ENCODE measurements at regions not wholly inside any gene's neighbourhood (a gene's known extent, or its start where the extent isn't known, plus 50 kb on each side); places are given as distances from the start of the nearest gene placed in this dataset.

DNA sequence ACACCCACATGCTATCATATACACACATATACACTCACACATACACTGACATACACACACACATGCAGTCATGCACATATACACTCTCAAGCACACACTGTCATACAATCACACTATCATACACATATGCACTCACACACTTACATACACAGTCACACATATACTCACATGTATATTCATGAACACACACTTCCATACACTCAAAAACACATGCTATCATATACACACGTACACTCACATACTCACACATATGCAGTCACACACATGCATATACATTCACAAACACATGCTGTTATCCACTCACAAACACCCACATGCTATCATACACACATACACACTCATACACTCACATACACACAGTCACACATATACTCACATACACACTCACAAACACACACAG is 71.0 kb upstream of the PLXNA4 start:
- TF ChIP-seq, protein P1, sequence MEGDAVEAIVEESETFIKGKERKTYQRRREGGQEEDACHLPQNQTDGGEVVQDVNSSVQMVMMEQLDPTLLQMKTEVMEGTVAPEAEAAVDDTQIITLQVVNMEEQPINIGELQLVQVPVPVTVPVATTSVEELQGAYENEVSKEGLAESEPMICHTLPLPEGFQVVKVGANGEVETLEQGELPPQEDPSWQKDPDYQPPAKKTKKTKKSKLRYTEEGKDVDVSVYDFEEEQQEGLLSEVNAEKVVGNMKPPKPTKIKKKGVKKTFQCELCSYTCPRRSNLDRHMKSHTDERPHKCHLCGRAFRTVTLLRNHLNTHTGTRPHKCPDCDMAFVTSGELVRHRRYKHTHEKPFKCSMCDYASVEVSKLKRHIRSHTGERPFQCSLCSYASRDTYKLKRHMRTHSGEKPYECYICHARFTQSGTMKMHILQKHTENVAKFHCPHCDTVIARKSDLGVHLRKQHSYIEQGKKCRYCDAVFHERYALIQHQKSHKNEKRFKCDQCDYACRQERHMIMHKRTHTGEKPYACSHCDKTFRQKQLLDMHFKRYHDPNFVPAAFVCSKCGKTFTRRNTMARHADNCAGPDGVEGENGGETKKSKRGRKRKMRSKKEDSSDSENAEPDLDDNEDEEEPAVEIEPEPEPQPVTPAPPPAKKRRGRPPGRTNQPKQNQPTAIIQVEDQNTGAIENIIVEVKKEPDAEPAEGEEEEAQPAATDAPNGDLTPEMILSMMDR (IDR thresholded peaks at IDR 0.05): no peak
- Histone ChIP-seq H3K9me3 (no peaks in the 10 kb centered on the region), H3K4me1 (ENCODE audit: low read depth) (no peaks in the 10 kb centered on the region), H3K4me3 (no peak overlapping the region), H3K36me3 (ENCODE audit: low read depth) (no peaks in the 10 kb centered on the region)
- DNase-seq: no peak
- no peak for ATAC-seq
- intact Hi-C loops (cut with DNase I, micrococcal nuclease): no loop called here

DNA sequence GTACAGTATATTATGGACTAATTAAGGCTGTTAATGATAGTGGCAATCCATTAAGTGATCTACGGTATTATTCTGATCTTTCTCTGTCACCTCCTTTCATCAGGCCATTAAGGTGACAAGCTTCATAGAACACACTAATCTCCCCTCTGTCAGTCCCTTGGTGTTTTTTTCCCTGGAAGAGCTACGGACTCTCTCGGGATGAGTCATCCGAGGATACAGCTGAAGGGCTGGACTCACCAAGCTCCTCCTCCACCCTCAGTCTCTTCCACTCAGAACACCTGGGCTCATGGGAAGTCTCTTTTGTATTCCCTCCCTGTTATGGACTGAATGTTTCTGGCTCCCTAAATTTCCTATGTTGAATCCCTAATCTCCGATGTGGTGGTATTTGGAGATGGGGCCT is 69.8 kb upstream of the PLXNA4 start:
- intact Hi-C loops (cut with DNase I, micrococcal nuclease): no loop called here
- Histone ChIP-seq H3K4me3 (no peak overlapping the region), H3K4me1 (ENCODE audit: low read depth) (no peaks in the 10 kb centered on the region), H3K9me3 (no peaks in the 10 kb centered on the region), H3K36me3 (ENCODE audit: low read depth) (no peaks in the 10 kb centered on the region)
- ATAC-seq (no peak), DNase-seq (no peak)
- TF ChIP-seq, protein P1 (IDR thresholded peaks at IDR 0.05): no peak

DNA sequence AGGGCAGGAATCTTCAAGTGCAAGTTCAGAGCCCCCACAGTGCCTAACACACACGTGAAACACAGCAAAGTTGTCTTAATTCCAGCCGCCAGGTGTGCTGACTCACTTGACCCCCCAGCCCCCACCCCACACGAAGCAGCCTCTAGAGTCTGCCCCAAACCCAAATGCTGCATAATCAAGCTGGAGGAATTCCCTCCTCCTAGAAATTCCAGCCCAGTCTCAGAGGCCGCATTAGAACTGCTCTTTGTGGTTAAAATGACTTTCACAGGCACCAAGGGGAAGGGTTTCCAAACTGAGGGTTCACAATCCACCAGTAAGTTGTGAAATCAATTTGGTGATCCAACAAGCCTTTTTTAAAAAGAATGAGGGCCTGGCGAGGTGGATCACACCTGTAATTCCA is 67.0 kb upstream of the PLXNA4 start:
- DNase-seq: no peak
- TF ChIP-seq, protein P1 (IDR thresholded peaks at IDR 0.05): no peak
- Histone ChIP-seq H3K36me3 (ENCODE audit: low read depth) (no peaks in the 10 kb centered on the region), H3K4me3 (no peak overlapping the region), H3K9me3 (no peaks in the 10 kb centered on the region), H3K4me1 (ENCODE audit: low read depth) (no peaks in the 10 kb centered on the region)
- no peak for ATAC-seq
- intact Hi-C loops (cut with DNase I, micrococcal nuclease): no loop called here

DNA sequence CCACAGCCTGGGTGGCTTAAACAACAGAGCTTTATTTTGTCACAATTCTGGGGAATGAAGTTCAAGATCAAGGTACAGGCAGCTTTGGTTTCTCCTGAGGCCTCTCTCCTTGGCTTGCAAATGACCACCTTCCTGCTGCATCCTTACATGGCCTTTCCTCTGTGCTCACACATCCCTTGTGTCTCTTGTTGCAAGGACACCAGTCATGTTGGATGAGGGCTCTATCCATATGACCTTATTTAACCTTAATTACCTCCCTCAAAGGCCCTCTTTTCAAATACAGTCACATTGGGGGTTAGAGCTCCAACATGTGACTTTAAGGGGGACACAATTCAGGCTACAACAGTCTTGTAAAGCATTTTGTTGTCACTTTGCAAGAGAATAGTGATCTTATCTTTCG is 65.0 kb upstream of the PLXNA4 start:
- H3K4me3 ChIP-seq: no peak overlapping the region

DNA sequence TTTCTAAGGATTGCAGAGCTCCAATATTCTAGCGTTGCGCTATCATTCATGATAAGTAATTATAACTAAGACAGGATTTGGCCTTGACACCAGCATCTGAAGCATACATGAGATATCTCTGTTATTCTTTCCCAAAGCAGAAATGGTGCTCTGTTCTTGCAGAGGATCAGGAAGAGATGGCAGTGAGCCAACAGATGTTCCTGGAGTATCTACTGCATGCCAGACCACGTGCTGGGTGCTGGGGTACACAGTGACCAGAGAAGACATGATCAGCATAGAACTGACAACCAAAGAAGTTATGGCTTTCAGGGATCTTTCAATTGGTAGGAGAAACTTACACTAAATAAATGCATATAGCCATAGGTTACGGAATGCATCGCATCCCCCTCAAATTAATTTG is 63.7 kb upstream of the PLXNA4 start:
- Histone ChIP-seq H3K4me3 (no peak overlapping the region), H3K36me3 (ENCODE audit: low read depth) (no peaks in the 10 kb centered on the region), H3K4me1 (ENCODE audit: low read depth) (no peaks in the 10 kb centered on the region), H3K9me3 (no peaks in the 10 kb centered on the region)
- ATAC-seq (no peak), DNase-seq (no peak)
- TF ChIP-seq, protein P1 (IDR thresholded peaks at IDR 0.05): no peak
- intact Hi-C loops (cut with DNase I, micrococcal nuclease): no loop called here

More for the DNA sequence above, 65.0 kb upstream of the PLXNA4 start:
- DNase-seq: no peak
- TF ChIP-seq, protein P1 (IDR thresholded peaks at IDR 0.05): no peak
- no peaks in the 10 kb centered on the region for H3K36me3 ChIP-seq (ENCODE audit: low read depth)
- H3K9me3 ChIP-seq: no peaks in the 10 kb centered on the region
- no peak for ATAC-seq
- no peaks in the 10 kb centered on the region for H3K4me1 ChIP-seq (ENCODE audit: low read depth)
- intact Hi-C loops (cut with DNase I, micrococcal nuclease): no loop called here

DNA sequence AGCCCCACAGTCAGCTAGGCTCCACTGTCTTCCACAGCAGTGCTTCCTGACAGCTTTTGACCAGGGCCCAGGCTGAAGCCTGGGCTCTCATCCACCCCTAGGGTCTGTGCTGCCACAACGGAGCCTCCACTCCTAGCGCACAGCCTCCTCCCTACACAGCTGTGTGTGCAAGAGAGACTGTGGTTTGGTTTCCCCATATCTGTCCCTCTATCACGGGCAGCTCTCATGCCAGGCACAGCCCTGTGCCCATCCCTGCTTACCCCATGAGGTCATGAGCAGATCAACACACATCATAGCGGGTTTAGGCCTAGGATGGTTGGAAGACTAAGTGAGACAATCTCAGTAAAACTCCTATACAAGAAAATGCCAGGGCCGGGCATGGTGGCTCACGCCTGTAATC is 61.7 kb upstream of the PLXNA4 start:
- Histone ChIP-seq H3K4me1 (ENCODE audit: low read depth) (no peaks in the 10 kb centered on the region), H3K36me3 (ENCODE audit: low read depth) (no peaks in the 10 kb centered on the region), H3K4me3 (no peak overlapping the region), H3K9me3 (no peaks in the 10 kb centered on the region)
- ATAC-seq (no peak), DNase-seq (no peak)
- TF ChIP-seq, protein P1 (IDR thresholded peaks at IDR 0.05): no peak
- intact Hi-C loops (cut with DNase I, micrococcal nuclease): no loop called here

Data from mucosa of descending colon (tissue), 3 donors.